ENCODE measurements at regions not wholly inside any gene's neighbourhood (a gene's known extent, or its start where the extent isn't known, plus 50 kb on each side); places are given as distances from the start of the nearest gene placed in this dataset.

DNA sequence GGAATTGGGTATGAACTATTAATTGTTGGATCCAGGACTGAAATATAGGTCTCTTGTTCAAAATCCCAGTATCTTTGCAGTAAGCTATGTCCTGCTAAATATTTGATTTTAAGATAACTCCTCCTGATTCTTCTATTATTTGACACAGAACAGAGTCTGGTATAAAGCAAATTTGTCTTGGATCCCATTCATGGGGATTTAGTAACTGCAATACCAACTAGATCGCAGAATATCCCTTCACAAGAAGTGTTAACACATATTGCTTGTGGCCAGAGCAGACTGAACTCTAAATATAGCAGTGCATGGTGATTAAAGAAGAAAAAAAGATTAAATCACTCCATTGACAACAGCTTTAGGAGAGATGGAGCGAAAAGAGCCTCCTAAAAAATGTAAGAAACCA lies 68.2 kb upstream of the ARHGAP42 start:
- H3K4me3 ChIP-seq (ENCODE audit: low read depth, low read length), result no peak overlapping the region
- TF ChIP-seq, protein P1, sequence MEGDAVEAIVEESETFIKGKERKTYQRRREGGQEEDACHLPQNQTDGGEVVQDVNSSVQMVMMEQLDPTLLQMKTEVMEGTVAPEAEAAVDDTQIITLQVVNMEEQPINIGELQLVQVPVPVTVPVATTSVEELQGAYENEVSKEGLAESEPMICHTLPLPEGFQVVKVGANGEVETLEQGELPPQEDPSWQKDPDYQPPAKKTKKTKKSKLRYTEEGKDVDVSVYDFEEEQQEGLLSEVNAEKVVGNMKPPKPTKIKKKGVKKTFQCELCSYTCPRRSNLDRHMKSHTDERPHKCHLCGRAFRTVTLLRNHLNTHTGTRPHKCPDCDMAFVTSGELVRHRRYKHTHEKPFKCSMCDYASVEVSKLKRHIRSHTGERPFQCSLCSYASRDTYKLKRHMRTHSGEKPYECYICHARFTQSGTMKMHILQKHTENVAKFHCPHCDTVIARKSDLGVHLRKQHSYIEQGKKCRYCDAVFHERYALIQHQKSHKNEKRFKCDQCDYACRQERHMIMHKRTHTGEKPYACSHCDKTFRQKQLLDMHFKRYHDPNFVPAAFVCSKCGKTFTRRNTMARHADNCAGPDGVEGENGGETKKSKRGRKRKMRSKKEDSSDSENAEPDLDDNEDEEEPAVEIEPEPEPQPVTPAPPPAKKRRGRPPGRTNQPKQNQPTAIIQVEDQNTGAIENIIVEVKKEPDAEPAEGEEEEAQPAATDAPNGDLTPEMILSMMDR (IDR thresholded peaks at IDR 0.05; ENCODE audit: insufficient read depth, low read depth, low read length, missing control alignments), result no peak
- DNase-seq (ENCODE audit: low read depth), result no peak

DNA sequence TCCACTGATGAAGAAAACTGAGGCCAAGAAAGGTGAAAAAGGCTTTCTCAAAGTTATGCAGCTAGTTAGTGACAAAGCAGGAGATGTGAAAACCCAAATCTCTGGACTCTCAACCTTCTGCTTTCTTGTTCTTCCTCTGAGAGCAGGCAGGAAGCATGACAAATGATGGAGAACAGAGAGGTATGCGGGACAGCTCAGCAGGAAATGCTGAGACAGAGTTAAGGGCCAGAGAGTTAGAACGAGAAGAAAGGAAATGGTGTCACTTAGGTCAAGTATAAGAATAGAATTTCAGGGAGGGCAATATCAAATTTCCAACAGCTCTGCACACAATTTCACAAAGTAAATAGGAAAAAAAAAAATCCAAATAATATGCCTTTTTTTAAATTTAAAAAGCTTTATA lies 67.6 kb upstream of the ARHGAP42 start:
- TF ChIP-seq, protein P1 (IDR thresholded peaks at IDR 0.05; ENCODE audit: insufficient read depth, low read depth, low read length, missing control alignments), result no peak
- no peak for DNase-seq (ENCODE audit: low read depth)
- H3K4me3 ChIP-seq (ENCODE audit: low read depth, low read length), result no peak overlapping the region

DNA sequence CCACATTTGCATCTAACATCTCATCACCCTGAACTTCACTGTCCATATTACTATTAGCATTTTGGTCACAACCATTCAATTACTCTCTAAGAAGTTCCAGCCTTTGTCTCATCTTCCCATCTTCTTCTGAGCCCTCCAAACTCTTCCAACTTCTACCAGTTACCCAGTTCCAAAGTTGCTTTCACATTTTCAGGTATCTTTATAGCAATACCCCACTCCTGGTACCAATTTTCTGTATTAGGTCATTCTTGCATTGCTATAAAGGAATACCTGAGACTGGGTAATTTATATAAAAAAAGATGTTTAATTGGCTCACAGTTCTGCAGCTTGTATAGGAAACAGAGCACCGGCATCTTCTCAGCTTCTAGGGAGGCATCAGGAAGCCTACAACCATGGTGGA lies 64.7 kb upstream of the ARHGAP42 start:
- TF ChIP-seq, protein P1 (IDR thresholded peaks at IDR 0.05; ENCODE audit: insufficient read depth, low read depth, low read length, missing control alignments), result no peak
- no peak for DNase-seq (ENCODE audit: low read depth)
- no peak overlapping the region for H3K4me3 ChIP-seq (ENCODE audit: low read depth, low read length)

- TF ChIP-seq, protein P1 (IDR thresholded peaks at IDR 0.05; ENCODE audit: insufficient read depth, low read depth, low read length, missing control alignments), result no peak
- no peak for DNase-seq (ENCODE audit: low read depth)
- no peak overlapping the region for H3K4me3 ChIP-seq (ENCODE audit: low read depth, low read length)
These were observed 62.7 kb upstream of the ARHGAP42 start for GRCh38 chr11:100624346-100624745.

- no peak for DNase-seq (ENCODE audit: low read depth)
- TF ChIP-seq, protein P1 (IDR thresholded peaks at IDR 0.05; ENCODE audit: insufficient read depth, low read depth, low read length, missing control alignments), result no peak
- no peak overlapping the region for H3K4me3 ChIP-seq (ENCODE audit: low read depth, low read length)
These were observed 62.0 kb upstream of the ARHGAP42 start for GRCh38 chr11:100625041-100625440.

DNA sequence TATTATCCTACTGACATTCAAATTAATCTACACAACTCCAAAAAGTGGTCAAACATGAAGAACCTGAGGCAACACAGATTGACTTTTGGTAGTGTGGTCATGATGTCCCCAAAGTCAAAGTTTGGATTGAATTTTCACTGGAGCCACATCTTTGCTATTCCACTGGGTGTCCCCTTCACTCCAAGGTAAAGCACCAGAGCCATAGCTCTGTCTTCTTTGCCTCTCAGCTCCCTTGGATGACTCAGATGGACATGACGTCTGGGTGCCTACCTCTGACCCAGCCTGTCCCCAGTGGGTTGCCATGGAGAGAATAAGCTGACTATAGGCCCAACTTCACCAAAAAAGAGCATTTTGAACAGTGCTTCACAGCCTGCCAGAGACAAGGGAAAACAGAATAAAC lies 57.4 kb upstream of the ARHGAP42 start:
- H3K4me3 ChIP-seq (ENCODE audit: low read depth, low read length), result no peak overlapping the region
- TF ChIP-seq, protein P1 (IDR thresholded peaks at IDR 0.05; ENCODE audit: insufficient read depth, low read depth, low read length, missing control alignments), result no peak
- DNase-seq (ENCODE audit: low read depth), result no peak

GRCh38 chr11:100630898-100631297 lies 56.2 kb upstream of the ARHGAP42 start:
- H3K4me3 ChIP-seq (ENCODE audit: low read depth, low read length), result no peak overlapping the region
- TF ChIP-seq, protein P1 (IDR thresholded peaks at IDR 0.05; ENCODE audit: insufficient read depth, low read depth, low read length, missing control alignments), result no peak
- DNase-seq (ENCODE audit: low read depth), result no peak
